ENCODE measurements at regions not wholly inside any gene's neighbourhood (a gene's known extent, or its start where the extent isn't known, plus 50 kb on each side); places are given as distances from the start of the nearest gene placed in this dataset.

DNA sequence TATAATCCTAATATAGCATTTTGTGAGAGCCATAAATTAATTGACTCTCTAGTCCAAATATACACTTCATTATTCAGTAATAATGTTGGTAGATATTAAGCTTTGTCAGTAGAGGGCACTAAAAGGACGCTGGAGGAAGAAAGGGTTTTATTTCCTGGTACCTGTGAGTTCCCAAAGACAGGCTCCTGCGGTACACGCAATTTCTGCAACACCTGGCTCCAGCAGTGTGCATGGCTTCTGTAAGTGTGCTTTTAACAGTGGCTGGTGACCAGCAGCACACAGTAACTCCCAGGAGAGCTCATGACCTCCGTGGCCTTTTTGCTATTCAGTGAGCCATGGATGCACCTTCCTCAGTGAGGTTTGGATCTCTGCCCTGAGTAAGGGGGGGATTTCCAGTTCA, 338.3 kb upstream of the ZNF385D start:
- H3K4me1 ChIP-seq (ENCODE audit: low read depth) = no peaks in the 10 kb centered on the region
- H3K4me3 ChIP-seq = no peak overlapping the region
- ATAC-seq = peak; percentile 67
- TF ChIP-seq, protein P1, sequence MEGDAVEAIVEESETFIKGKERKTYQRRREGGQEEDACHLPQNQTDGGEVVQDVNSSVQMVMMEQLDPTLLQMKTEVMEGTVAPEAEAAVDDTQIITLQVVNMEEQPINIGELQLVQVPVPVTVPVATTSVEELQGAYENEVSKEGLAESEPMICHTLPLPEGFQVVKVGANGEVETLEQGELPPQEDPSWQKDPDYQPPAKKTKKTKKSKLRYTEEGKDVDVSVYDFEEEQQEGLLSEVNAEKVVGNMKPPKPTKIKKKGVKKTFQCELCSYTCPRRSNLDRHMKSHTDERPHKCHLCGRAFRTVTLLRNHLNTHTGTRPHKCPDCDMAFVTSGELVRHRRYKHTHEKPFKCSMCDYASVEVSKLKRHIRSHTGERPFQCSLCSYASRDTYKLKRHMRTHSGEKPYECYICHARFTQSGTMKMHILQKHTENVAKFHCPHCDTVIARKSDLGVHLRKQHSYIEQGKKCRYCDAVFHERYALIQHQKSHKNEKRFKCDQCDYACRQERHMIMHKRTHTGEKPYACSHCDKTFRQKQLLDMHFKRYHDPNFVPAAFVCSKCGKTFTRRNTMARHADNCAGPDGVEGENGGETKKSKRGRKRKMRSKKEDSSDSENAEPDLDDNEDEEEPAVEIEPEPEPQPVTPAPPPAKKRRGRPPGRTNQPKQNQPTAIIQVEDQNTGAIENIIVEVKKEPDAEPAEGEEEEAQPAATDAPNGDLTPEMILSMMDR (IDR thresholded peaks at IDR 0.05) = no peak
- intact Hi-C loops (cut with DNase I, micrococcal nuclease) = no loop called here
- H3K9me3 ChIP-seq = no peaks in the 10 kb centered on the region
- peak in 2 of 3 donors; percentile 13 to 16 for DNase-seq
- H3K36me3 ChIP-seq (ENCODE audit: low read depth) = no peaks in the 10 kb centered on the region

DNA sequence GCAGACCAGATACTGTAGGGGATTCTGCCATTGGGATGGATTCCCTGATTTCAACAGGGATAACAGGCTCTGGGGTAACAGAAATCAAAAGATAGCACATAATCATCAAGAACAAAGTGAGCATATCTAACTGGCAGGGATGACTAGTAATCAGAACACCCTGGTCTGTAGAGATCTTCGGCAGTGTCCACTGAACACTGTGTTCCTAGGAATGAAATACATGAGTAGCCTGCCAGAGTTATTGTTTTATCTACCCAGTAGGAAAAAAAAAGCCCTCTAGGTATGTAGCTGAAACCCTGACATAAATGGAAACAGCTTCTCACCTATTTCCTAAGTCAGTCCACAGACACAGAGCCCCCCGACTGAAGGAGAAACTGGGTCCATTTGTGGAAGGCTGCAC, 340.3 kb upstream of the ZNF385D start:
- Histone ChIP-seq H3K4me3 (no peak overlapping the region), H3K4me1 (ENCODE audit: low read depth) (no peaks in the 10 kb centered on the region), H3K9me3 (no peaks in the 10 kb centered on the region), H3K36me3 (ENCODE audit: low read depth) (no peaks in the 10 kb centered on the region)
- ATAC-seq (no peak), DNase-seq (no peak)
- TF ChIP-seq, protein P1 (IDR thresholded peaks at IDR 0.05) = no peak
- intact Hi-C loops (cut with DNase I, micrococcal nuclease) = no loop called here

DNA sequence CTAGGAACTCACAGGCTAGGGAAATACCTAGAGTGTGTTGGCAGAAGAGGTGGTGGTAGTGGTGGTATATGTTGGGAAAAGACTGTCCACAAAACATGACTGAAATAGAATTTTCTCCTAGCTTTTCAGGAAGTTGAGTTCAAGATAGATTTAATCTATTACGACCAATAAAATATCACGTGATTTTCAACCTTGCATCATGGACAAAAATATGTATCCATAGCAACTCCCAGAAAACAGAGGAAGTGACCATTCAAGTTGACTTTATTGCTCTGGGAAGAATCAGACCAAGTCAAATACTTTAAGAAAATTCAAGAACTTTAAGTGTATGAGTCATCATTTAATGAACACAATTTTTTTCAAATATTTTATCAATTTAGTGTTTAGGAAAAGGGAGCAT, 347.0 kb upstream of the ZNF385D start:
- intact Hi-C loops (cut with DNase I, micrococcal nuclease) = no loop called here
- no peaks in the 10 kb centered on the region for H3K4me1 ChIP-seq (ENCODE audit: low read depth)
- no peak overlapping the region for H3K4me3 ChIP-seq
- TF ChIP-seq, protein P1 (IDR thresholded peaks at IDR 0.05) = no peak
- DNase-seq = no peak
- no peaks in the 10 kb centered on the region for H3K9me3 ChIP-seq
- no peak for ATAC-seq
- H3K36me3 ChIP-seq (ENCODE audit: low read depth) = no peaks in the 10 kb centered on the region

DNA sequence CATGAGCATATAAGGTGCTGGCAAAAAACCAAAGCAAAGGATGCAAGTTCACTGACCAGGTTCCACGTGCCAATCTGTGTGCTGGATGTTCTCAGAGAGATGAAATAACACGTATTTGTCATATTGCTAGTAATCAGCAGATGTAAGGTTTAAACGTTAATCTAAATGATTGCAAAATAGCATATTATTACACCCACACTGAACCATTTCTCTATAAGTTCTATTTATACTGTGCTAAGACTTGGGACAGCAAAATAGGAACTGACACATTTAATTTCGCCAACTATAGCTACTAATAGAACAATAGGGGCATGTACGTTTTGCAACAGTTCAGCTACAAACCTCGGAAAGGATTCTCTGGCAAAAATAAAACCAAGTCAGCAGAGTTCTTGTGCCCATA, 350.3 kb upstream of the ZNF385D start:
- TF ChIP-seq, protein P1 (IDR thresholded peaks at IDR 0.05) = no peak
- Histone ChIP-seq H3K36me3 (ENCODE audit: low read depth) (no peaks in the 10 kb centered on the region), H3K9me3 (no peaks in the 10 kb centered on the region), H3K4me3 (no peak overlapping the region), H3K4me1 (ENCODE audit: low read depth) (no peaks in the 10 kb centered on the region)
- intact Hi-C loops (cut with DNase I, micrococcal nuclease) = no loop called here
- DNase-seq (no peak), ATAC-seq (no peak)

DNA sequence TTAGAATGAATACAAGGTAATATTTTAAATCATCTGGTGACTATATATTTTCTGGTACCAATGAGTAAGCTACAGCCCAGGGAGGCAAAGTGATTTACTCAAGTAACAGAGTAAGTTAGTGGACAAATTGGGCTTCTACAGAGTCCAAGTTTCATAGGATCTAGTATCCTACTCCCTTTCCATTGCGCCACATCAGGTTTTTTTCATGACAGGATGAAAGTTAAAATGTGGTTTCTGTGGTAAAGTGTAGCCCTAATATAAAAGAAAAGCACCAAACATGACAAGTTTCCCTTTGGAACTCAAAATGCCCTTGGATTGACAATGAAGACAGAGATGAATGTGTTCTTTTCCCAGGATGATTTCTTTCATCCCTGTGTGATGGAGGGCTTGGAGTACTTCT, 350.8 kb upstream of the ZNF385D start:
- DNase-seq = no peak
- no peaks in the 10 kb centered on the region for H3K9me3 ChIP-seq
- H3K4me1 ChIP-seq (ENCODE audit: low read depth) = no peaks in the 10 kb centered on the region
- TF ChIP-seq, protein P1 (IDR thresholded peaks at IDR 0.05) = no peak
- intact Hi-C loops (cut with DNase I, micrococcal nuclease) = no loop called here
- no peaks in the 10 kb centered on the region for H3K36me3 ChIP-seq (ENCODE audit: low read depth)
- H3K4me3 ChIP-seq = no peak overlapping the region
- ATAC-seq = no peak

DNA sequence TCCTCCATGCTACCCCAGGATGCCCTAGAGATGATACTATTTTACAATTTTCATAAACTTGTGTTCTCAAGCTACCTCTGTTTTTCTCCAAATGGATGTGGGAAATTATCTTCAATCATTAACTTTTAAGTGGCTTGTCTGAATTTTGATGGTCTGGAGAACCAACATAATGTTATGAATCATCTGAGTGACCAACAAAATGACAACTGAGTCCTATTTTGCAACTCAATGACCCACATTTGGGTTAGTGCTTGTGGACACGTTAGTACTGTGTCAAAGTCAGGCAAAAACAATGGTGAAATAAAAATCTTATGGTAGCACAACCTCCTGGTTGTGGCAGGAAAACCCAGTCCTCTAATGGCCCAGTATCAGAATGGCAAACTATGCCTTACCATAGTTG, 352.4 kb upstream of the ZNF385D start:
- H3K4me3 ChIP-seq = no peak overlapping the region
- intact Hi-C loops (cut with DNase I, micrococcal nuclease) = no loop called here
- H3K4me1 ChIP-seq (ENCODE audit: low read depth) = no peaks in the 10 kb centered on the region
- H3K36me3 ChIP-seq (ENCODE audit: low read depth) = no peaks in the 10 kb centered on the region
- TF ChIP-seq, protein P1 (IDR thresholded peaks at IDR 0.05) = no peak
- no peak for ATAC-seq
- H3K9me3 ChIP-seq = no peaks in the 10 kb centered on the region
- no peak for DNase-seq

All from mucosa of descending colon (tissue), 3 donors.